Natural killer cell (primary cell): ENCODE measurements at regions not wholly inside any gene's neighbourhood (a gene's known extent, or its start where the extent isn't known, plus 50 kb on each side); places are given as distances from the start of the nearest gene placed in this dataset.

Source experiments
- ATAC-seq, 3 donors: fragments of 150-1000 bp in 2 of 3; fragments of 200-7000 bp in 1 of 3; cut with Tn5 transposase; 1 replicate in 1 of 3; 2 replicates in 2 of 3; pipeline ENCODE4 v1.10.0; 2021; ENCODE audit warnings: mild to moderate bottlenecking in 2 of 3, moderate library complexity in 2 of 3
- DNase-seq, 2 donors: peaks; one replicate each; pipeline versions ENCODE4 v3.0.0 to v3.0.0-alpha.2; 2013 to 2021; ENCODE audit warnings: mixed read lengths in 1 of 2
- H3K27ac ChIP-seq: one replicate; pipeline ENCODE4 v1.5.1; 2013; ENCODE audit warnings: mild to moderate bottlenecking, low read length
- H3K27me3 ChIP-seq: one replicate; pipeline ENCODE4 v1.6.1; 2013; ENCODE audit warnings: low read length; ENCODE audit not compliant: control insufficient read depth, insufficient read depth
- H3K36me3 ChIP-seq: one replicate; pipeline ENCODE4 v1.6.1; 2013; ENCODE audit warnings: low read length; ENCODE audit not compliant: control insufficient read depth, insufficient read depth
- H3K4me1 ChIP-seq: one replicate; pipeline ENCODE4 v1.6.1; 2013; ENCODE audit warnings: low read length; ENCODE audit not compliant: control insufficient read depth, insufficient read depth
- H3K4me3 ChIP-seq: one replicate; pipeline ENCODE4 v1.5.1; 2013; ENCODE audit warnings: low read length
- H3K9me3 ChIP-seq: one replicate; pipeline ENCODE4 v1.6.1; 2013; ENCODE audit warnings: low read length; ENCODE audit not compliant: control insufficient read depth, insufficient read depth
- H3K27ac Mint-ChIP-seq, 2 donors: one replicate each; pipeline ENCODE4 v1.8.0; 2022; ENCODE audit warnings: mild to moderate bottlenecking in 2 of 2, mixed read lengths in 2 of 2, moderate library complexity in 1 of 2
- H3K27me3 Mint-ChIP-seq, 2 donors: one replicate each; pipeline ENCODE4 v1.8.0; 2022; ENCODE audit warnings: low read depth in 2 of 2, mixed read lengths in 2 of 2
- H3K36me3 Mint-ChIP-seq: one replicate; pipeline ENCODE4 v1.8.0; 2022; ENCODE audit warnings: mixed read lengths
- H3K4me1 Mint-ChIP-seq, 2 donors: one replicate each; pipeline ENCODE4 v1.8.0; 2022; ENCODE audit warnings: mixed read lengths in 2 of 2
- H3K4me3 Mint-ChIP-seq: one replicate; pipeline ENCODE4 v1.8.0; 2022; ENCODE audit warnings: mild to moderate bottlenecking, moderate library complexity, mixed read lengths
- H3K9me3 Mint-ChIP-seq, 2 donors: one replicate each; pipeline ENCODE4 v1.8.0; 2022; ENCODE audit warnings: mixed read lengths in 2 of 2
- whole genome bisulfite sequencing: methylation state at CpG from one replicate; pipeline ENCODE4 v1.1.7; 2013; ENCODE audit warnings: missing lambda C conversion rate; ENCODE audit not compliant: insufficient coverage; 5-methylcytosine and 5-hydroxymethylcytosine counted together
- intact Hi-C: fragments of 100-400 bp; cut with micrococcal nuclease; formaldehyde crosslinking; loops from one replicate; pipeline ENCODE4 v1.14.2; 2022
- TF ChIP-seq, protein P1 (sequence below): fragments of 200-600 bp; IDR thresholded peaks from one replicate; pipeline ENCODE4 v1.8.0; 2022; ENCODE audit warnings: antibody characterized with exemption

- intact Hi-C loops: no loop called here
- H3K27me3 ChIP-seq: no peaks in the 10 kb centered on the region
- no peak overlapping the region for H3K4me3 Mint-ChIP-seq
- H3K27me3 Mint-ChIP-seq: no peaks in the 10 kb centered on the region
- no peak overlapping the region for H3K4me3 ChIP-seq
- H3K27ac Mint-ChIP-seq: no peak overlapping the region
- H3K36me3 ChIP-seq: no peaks in the 10 kb centered on the region
- no peaks in the 10 kb centered on the region for H3K4me1 ChIP-seq
- no peak for DNase-seq
- no peak overlapping the region for H3K27ac ChIP-seq
- no peaks in the 10 kb centered on the region for H3K36me3 Mint-ChIP-seq
- peaks cover 0 to 3% of the 10 kb centered on the region in 2 donors for H3K9me3 Mint-ChIP-seq
- no peaks in the 10 kb centered on the region for H3K9me3 ChIP-seq
- H3K4me1 Mint-ChIP-seq: no peaks in the 10 kb centered on the region
- ATAC-seq: no peak
- TF ChIP-seq, protein P1, sequence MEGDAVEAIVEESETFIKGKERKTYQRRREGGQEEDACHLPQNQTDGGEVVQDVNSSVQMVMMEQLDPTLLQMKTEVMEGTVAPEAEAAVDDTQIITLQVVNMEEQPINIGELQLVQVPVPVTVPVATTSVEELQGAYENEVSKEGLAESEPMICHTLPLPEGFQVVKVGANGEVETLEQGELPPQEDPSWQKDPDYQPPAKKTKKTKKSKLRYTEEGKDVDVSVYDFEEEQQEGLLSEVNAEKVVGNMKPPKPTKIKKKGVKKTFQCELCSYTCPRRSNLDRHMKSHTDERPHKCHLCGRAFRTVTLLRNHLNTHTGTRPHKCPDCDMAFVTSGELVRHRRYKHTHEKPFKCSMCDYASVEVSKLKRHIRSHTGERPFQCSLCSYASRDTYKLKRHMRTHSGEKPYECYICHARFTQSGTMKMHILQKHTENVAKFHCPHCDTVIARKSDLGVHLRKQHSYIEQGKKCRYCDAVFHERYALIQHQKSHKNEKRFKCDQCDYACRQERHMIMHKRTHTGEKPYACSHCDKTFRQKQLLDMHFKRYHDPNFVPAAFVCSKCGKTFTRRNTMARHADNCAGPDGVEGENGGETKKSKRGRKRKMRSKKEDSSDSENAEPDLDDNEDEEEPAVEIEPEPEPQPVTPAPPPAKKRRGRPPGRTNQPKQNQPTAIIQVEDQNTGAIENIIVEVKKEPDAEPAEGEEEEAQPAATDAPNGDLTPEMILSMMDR: no peak
- WGBS: 78% methylated on average over 5 of the region's 5 CpGs
Observed at GRCh38 chr2:129010262-129010661, 691.6 kb upstream of the HS6ST1 start.

DNA sequence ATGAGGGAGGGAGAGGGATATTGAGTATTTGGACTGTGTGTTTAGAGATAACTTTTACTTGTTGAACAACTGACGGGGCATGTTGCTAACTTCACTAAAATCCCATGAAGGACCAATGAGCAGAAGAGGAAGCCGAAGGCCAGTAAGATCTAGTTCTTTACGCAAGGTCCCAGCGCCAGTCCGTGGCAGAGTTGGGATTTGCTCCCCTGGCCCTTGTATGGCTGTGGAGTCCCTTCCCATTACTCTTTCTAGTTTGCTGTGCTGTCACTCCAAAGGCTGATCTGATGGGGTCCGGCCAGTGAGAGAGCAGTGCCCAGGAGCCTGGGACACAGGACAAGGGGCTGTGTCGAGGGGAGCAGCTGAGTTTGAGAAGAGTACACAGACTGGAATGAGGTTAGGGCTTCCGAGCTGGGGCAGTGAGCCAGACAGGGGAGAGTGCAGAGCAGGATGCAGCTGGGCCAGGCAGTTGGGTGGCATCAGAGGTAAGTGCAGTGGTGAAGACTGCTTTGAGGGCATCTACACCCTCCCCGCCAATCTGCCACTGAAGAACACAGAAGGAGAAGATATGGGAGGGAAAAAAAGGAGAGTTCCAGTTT lies 692.9 kb upstream of the HS6ST1 start:
- no peak overlapping the region for H3K27ac ChIP-seq
- intact Hi-C loops: no loop called here
- Mint-ChIP-seq H3K4me3 (no peak overlapping the region), H3K27ac (no peak overlapping the region), H3K27me3 (peaks cover 0 to 5% of the 10 kb centered on the region in 2 donors), H3K36me3 (no peaks in the 10 kb centered on the region), H3K4me1 (no peaks in the 10 kb centered on the region), H3K9me3 (peaks cover 0 to 3% of the 10 kb centered on the region in 2 donors)
- 70% methylated on average over 9 of the region's 9 CpGs for WGBS
- no peak for DNase-seq
- H3K27me3 ChIP-seq: no peaks in the 10 kb centered on the region
- no peaks in the 10 kb centered on the region for H3K36me3 ChIP-seq
- TF ChIP-seq, protein P1: no peak
- no peaks in the 10 kb centered on the region for H3K9me3 ChIP-seq
- no peak overlapping the region for H3K4me3 ChIP-seq
- ATAC-seq: no peak
- no peaks in the 10 kb centered on the region for H3K4me1 ChIP-seq

GRCh38 chr2:129014432-129014831 lies 695.8 kb upstream of the HS6ST1 start:
- Histone ChIP-seq H3K27ac (no peak overlapping the region), H3K4me3 (no peak overlapping the region), H3K9me3 (no peaks in the 10 kb centered on the region), H3K4me1 (no peaks in the 10 kb centered on the region), H3K27me3 (no peaks in the 10 kb centered on the region), H3K36me3 (no peaks in the 10 kb centered on the region)
- intact Hi-C loops: no loop called here
- 55% methylated on average over 2 of the region's 2 CpGs for WGBS
- H3K4me3 Mint-ChIP-seq: no peak overlapping the region
- peaks cover 0 to 5% of the 10 kb centered on the region in 2 donors for H3K27me3 Mint-ChIP-seq
- no peak for DNase-seq
- no peak overlapping the region for H3K27ac Mint-ChIP-seq
- H3K4me1 Mint-ChIP-seq: no peaks in the 10 kb centered on the region
- TF ChIP-seq, protein P1: no peak
- no peak for ATAC-seq
- peaks cover 0 to 3% of the 10 kb centered on the region in 2 donors for H3K9me3 Mint-ChIP-seq
- H3K36me3 Mint-ChIP-seq: no peaks in the 10 kb centered on the region
